ENCODE measurements at regions not wholly inside any gene's neighbourhood (a gene's known extent, or its start where the extent isn't known, plus 50 kb on each side); places are given as distances from the start of the nearest gene placed in this dataset.
"Not testable (repeated sequence)": the region's sequence is repeated elsewhere in the genome, so short reads cannot be mapped to it uniquely, and the experiment has no call there.

DNA sequence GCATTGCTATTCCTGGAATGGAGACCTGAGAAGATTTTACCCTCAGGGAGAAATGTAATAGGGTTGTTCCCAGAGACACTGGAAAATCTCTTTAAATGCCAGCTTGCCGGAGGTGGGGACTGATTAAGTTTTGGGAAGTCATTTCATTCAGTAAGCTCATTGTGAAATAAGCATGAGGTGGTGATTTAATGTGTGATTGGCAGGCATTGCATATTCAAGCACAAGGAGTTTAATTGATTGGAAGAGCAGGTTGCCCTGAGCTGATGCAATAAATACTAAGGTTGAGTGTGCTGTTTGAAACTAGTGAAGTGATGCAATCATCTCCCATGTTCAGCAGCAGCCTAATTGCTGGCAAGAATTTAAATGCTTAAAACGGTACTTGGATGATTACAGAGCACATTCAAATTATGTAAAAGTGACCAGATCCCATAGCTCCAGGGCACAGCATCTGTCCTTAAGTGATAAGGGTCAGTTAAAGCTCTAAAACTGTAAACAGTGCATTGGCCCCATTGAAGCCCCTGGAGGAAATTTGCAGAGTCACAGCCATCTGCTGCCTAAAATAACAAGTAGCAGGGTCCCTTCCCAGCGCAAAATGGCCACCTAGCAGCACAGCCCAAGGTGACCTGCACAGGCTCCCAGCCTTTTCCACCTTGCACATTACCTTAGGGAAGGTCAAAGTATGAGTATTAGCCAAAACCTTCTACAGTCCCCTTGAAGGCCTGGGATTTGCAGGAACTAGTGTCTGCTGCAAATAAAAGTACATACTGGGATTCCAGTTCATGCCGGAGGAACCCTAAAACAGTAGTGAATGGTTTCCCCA is 92.1 kb downstream of the CCDC71L start:
- Mint-ChIP-seq H3K9me3 (ENCODE audit: low read depth) (no peaks in the 10 kb centered on the region), H3K4me3 (no peak overlapping the region), H3K36me3 (ENCODE audit: low read depth) (peaks cover 3% of the 10 kb centered on the region), H3K27me3 (peaks cover 9% of the 10 kb centered on the region), H3K27ac (peak overlapping the region; percentile 92), H3K4me1 (peaks cover 12% of the 10 kb centered on the region)
- ChIA-PET CTCF (interaction anchor here (0.9 kb wide), 1 partner anchor 15 kb away, joined by 3 read pairs; no protein-coding TSS in a partner anchor), POLR2A (interaction anchor here (0.6 kb wide), 1 partner anchor 307 kb away, joined by 3 read pairs; no protein-coding TSS in a partner anchor)
- peak; percentile 82 for ATAC-seq
- intact Hi-C loops (cut with DNase I, micrococcal nuclease): loop anchor here in 1 of 2 experiments (10.0 kb wide), 1 partner anchor 346 kb away; no protein-coding TSS in a partner anchor
- peak; percentile 22 for DNase-seq

GRCh38 chr7:106568002-106568679 is 92.8 kb downstream of the CCDC71L start:
- Mint-ChIP-seq H3K9me3 (ENCODE audit: low read depth) (no peaks in the 10 kb centered on the region), H3K27me3 (peaks cover 9% of the 10 kb centered on the region), H3K4me1 (peaks cover 12% of the 10 kb centered on the region), H3K27ac (peak overlapping the region; percentile 92), H3K4me3 (no peak overlapping the region), H3K36me3 (ENCODE audit: low read depth) (peaks cover 3% of the 10 kb centered on the region)
- ChIA-PET CTCF (interaction anchor here (0.7 to 0.9 kb wide), 2 partner anchors 9 to 14 kb away, joined by 3 to 4 read pairs; no protein-coding TSS in a partner anchor), POLR2A (interaction anchor here (0.6 kb wide), 2 partner anchors 154 to 306 kb away, joined by 3 read pairs; no protein-coding TSS in a partner anchor)
- DNase-seq (no peak), ATAC-seq (no peak)
- intact Hi-C loops (cut with DNase I, micrococcal nuclease): loop anchor here in 1 of 2 experiments (10.0 kb wide), 1 partner anchor 347 kb away; no protein-coding TSS in a partner anchor

- H3K36me3 Mint-ChIP-seq (ENCODE audit: low read depth); ATAC-seq; H3K9me3 Mint-ChIP-seq (ENCODE audit: low read depth); H3K4me3 Mint-ChIP-seq; H3K27ac Mint-ChIP-seq; H3K27me3 Mint-ChIP-seq; DNase-seq: not testable (repeated sequence)
- POLR2A ChIA-PET: interaction anchor here (0.6 kb wide), 1 partner anchor 155 kb away, joined by 3 read pairs; no protein-coding TSS in a partner anchor
- H3K4me1 Mint-ChIP-seq: peaks cover 12% of the 10 kb centered on the region
- intact Hi-C loops (cut with DNase I, micrococcal nuclease): loop anchor here in 1 of 2 experiments (10.0 kb wide), 1 partner anchor 347 kb away; no protein-coding TSS in a partner anchor
- CTCF ChIA-PET: interaction anchor here (0.7 kb wide), 1 partner anchor 9 kb away, joined by 4 read pairs; no protein-coding TSS in a partner anchor
Observed at GRCh38 chr7:106567204-106568001, 93.6 kb downstream of the CCDC71L start.

DNA sequence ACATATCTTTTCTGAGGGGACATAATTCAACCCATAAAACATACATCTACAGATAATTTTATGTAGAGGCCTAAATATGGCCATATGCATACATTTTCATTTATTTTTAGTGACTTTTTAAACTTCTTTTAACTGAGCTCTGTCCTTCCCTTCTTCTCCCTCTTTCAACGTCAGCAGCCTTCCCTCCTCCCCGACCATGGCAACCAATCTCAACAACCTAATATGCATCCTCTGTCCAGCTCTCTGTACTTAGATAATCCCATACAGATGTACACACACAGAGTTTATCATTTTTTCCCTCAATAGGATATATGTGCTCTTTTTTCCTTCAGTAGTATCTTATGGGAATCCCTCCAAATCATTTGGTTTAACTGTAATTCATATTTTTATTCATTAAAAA is 94.3 kb downstream of the CCDC71L start:
- H3K4me1 Mint-ChIP-seq: peaks cover 17% of the 10 kb centered on the region
- H3K27ac Mint-ChIP-seq: no peak overlapping the region
- no peaks in the 10 kb centered on the region for H3K9me3 Mint-ChIP-seq (ENCODE audit: low read depth)
- DNase-seq (no peak), ATAC-seq (no peak)
- peaks cover 3% of the 10 kb centered on the region for H3K36me3 Mint-ChIP-seq (ENCODE audit: low read depth)
- peaks cover 4% of the 10 kb centered on the region for H3K27me3 Mint-ChIP-seq
- no peak overlapping the region for H3K4me3 Mint-ChIP-seq
- CTCF ChIA-PET: no interaction called here
- POLR2A ChIA-PET: no interaction called here
- intact Hi-C loops (cut with DNase I, micrococcal nuclease): loop anchor here in 1 of 2 experiments (10.0 kb wide), 1 partner anchor 348 kb away; no protein-coding TSS in a partner anchor

DNA sequence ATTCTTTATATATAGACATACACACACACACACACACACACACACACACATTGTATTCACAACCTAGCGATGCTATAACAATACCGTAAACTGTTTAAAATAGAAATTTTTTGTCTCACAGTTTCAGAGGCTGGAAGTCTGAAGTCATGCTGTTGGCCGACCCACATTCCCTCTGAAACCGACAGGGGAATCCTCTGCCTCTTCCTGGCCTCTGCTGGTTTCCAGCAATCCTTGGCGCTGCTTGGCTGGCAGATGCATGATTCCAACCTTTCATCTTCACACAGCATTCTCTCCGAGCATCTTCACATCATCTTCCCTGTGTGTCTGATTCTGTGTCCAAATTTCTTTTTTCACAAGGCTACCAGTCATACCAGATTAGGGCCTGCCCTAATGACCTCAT is 94.8 kb downstream of the CCDC71L start:
- H3K27ac Mint-ChIP-seq: no peak overlapping the region
- DNase-seq (no peak), ATAC-seq (no peak)
- peaks cover 4% of the 10 kb centered on the region for H3K27me3 Mint-ChIP-seq
- peaks cover 3% of the 10 kb centered on the region for H3K36me3 Mint-ChIP-seq (ENCODE audit: low read depth)
- ChIA-PET POLR2A (no interaction called here), CTCF (no interaction called here)
- H3K4me1 Mint-ChIP-seq: peaks cover 21% of the 10 kb centered on the region
- H3K9me3 Mint-ChIP-seq (ENCODE audit: low read depth): no peaks in the 10 kb centered on the region
- intact Hi-C loops (cut with DNase I, micrococcal nuclease): loop anchor here in 1 of 2 experiments (10.0 kb wide), 1 partner anchor 349 kb away; no protein-coding TSS in a partner anchor
- H3K4me3 Mint-ChIP-seq: no peak overlapping the region

DNA sequence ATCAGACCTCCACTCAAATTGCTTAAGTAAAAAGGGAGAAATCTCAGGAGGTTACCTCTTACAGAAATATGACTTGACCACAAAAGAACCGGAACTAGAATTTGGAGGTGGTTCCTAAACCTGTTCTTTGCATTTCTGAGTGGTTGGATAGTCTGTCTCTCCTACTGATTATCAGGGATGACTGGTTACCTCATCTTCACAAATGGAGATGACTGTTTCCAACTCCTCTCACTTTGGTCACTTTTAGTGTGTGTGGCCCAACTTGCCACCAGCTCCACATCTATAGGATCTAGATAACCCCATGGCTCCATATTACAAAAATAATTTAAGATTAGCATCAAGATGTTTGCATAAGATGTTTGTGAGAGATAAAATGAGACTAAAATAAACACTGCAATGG is 95.5 kb downstream of the CCDC71L start:
- DNase-seq (no peak), ATAC-seq (no peak)
- H3K36me3 Mint-ChIP-seq (ENCODE audit: low read depth): peaks cover 3% of the 10 kb centered on the region
- ChIA-PET POLR2A (no interaction called here), CTCF (interaction anchor here (0.6 kb wide), 1 partner anchor 25 kb away, joined by 4 read pairs; no protein-coding TSS in a partner anchor)
- intact Hi-C loops (cut with DNase I, micrococcal nuclease): loop anchor here in 1 of 2 experiments (10.0 kb wide), 1 partner anchor 349 kb away; no protein-coding TSS in a partner anchor
- H3K9me3 Mint-ChIP-seq (ENCODE audit: low read depth): no peaks in the 10 kb centered on the region
- no peak overlapping the region for H3K27ac Mint-ChIP-seq
- peaks cover 27% of the 10 kb centered on the region for H3K4me1 Mint-ChIP-seq
- peaks cover 4% of the 10 kb centered on the region for H3K27me3 Mint-ChIP-seq
- H3K4me3 Mint-ChIP-seq: no peak overlapping the region

GRCh38 chr7:106563466-106564150 is 97.3 kb downstream of the CCDC71L start:
- Mint-ChIP-seq H3K36me3 (ENCODE audit: low read depth) (no peaks in the 10 kb centered on the region), H3K27me3 (peaks cover 4% of the 10 kb centered on the region), H3K4me1 (peaks cover 18% of the 10 kb centered on the region), H3K4me3 (no peak overlapping the region), H3K27ac (no peak overlapping the region), H3K9me3 (ENCODE audit: low read depth) (no peaks in the 10 kb centered on the region)
- DNase-seq (no peak), ATAC-seq (no peak)
- POLR2A ChIA-PET: no interaction called here
- CTCF ChIA-PET: no interaction called here
- intact Hi-C loops (cut with DNase I, micrococcal nuclease): loop anchor here in 1 of 2 experiments (10.0 kb wide), 1 partner anchor 351 kb away; no protein-coding TSS in a partner anchor

GRCh38 chr7:106562711-106563366 is 98.1 kb downstream of the CCDC71L start:
- ChIA-PET CTCF (no interaction called here), POLR2A (no interaction called here)
- Mint-ChIP-seq H3K27ac (no peak overlapping the region), H3K36me3 (ENCODE audit: low read depth) (no peaks in the 10 kb centered on the region), H3K4me3 (no peak overlapping the region), H3K4me1 (peaks cover 14% of the 10 kb centered on the region), H3K27me3 (peaks cover 4% of the 10 kb centered on the region), H3K9me3 (ENCODE audit: low read depth) (no peaks in the 10 kb centered on the region)
- ATAC-seq: no peak
- intact Hi-C loops (cut with DNase I, micrococcal nuclease): loop anchor here in 1 of 2 experiments (10.0 kb wide), 1 partner anchor 352 kb away; no protein-coding TSS in a partner anchor
- no peak for DNase-seq

GRCh38 chr7:106561666-106562411 is 99.1 kb downstream of the CCDC71L start:
- DNase-seq: peak; percentile 29
- CTCF ChIA-PET: no interaction called here
- Mint-ChIP-seq H3K27me3 (peaks cover 9% of the 10 kb centered on the region), H3K4me3 (no peak overlapping the region), H3K36me3 (ENCODE audit: low read depth) (no peaks in the 10 kb centered on the region), H3K4me1 (peaks cover 14% of the 10 kb centered on the region), H3K27ac (no peak overlapping the region), H3K9me3 (ENCODE audit: low read depth) (no peaks in the 10 kb centered on the region)
- intact Hi-C loops (cut with DNase I, micrococcal nuclease): loop anchor here in 1 of 2 experiments (10.0 kb wide), 1 partner anchor 353 kb away; no protein-coding TSS in a partner anchor
- POLR2A ChIA-PET: interaction anchor here (0.6 kb wide), 1 partner anchor 29 kb away, joined by 3 read pairs; no protein-coding TSS in a partner anchor
- peak; percentile 78 for ATAC-seq

Measured in activated CD4-positive, alpha-beta T cell treated with anti-CD3 and anti-CD28 coated beads for 36 hours (primary cell).